ENCODE measurements at regions not wholly inside any gene's neighbourhood (a gene's known extent, or its start where the extent isn't known, plus 50 kb on each side); places are given as distances from the start of the nearest gene placed in this dataset.

GRCh38 chr5:72648480-72648879, 141.3 kb upstream of the ZNF366 start:
- TF ChIP-seq CTCF (IDR thresholded peaks at IDR 0.05; ENCODE audit: control extremely low read depth in 1 of 3, insufficient read depth in 1 of 3, low read depth in 1 of 3, low read length in 3 of 3), result no peak
- no peak for TF ChIP-seq POLR2AphosphoS5 (IDR thresholded peaks at IDR 0.05; ENCODE audit: low read depth, low read length)
- TF ChIP-seq EP300 (IDR thresholded peaks at IDR 0.05; ENCODE audit: borderline replicate concordance in 1 of 2, low read depth in 2 of 2, low read length in 2 of 2), result no peak
- TF ChIP-seq KDM1A (IDR thresholded peaks at IDR 0.05; ENCODE audit: borderline replicate concordance, low read length), result no peak
- TF ChIP-seq POLR2A (IDR thresholded peaks at IDR 0.05; ENCODE audit: control extremely low read depth in 1 of 2, low read depth in 2 of 2, low read length in 2 of 2), result no peak

All from H1 (cell line).